CD4-positive, alpha-beta T cell treated with Interleukin-17A for 4 hours (primary cell): ENCODE measurements at regions not wholly inside any gene's neighbourhood (a gene's known extent, or its start where the extent isn't known, plus 50 kb on each side); places are given as distances from the start of the nearest gene placed in this dataset.

ENCODE experiments used
- DNase-seq: peaks from one replicate; pipeline ENCODE4 v3.0.0-alpha.2; 2020; ENCODE audit warnings: mixed read lengths

DNA sequence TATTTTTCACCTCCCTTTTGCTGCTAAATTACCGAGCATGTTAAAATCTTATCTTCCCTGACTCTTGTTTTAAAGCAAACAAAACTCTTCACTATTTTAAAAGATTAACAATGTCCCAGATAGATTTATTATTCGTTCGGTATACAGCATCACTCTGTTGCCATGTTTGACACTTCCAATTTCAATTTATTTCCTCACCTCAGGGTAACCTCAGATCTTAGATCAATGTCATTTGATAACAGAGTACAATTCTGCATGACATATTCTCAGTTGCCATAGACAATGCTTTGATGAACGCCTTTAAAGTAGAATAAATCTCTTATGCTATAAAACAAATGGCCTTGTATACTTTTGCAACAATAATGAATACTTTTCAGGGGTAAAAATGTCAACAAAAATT lies 1078.1 kb upstream of the IGFBP7 start:
- DNase-seq, result no peak

DNA sequence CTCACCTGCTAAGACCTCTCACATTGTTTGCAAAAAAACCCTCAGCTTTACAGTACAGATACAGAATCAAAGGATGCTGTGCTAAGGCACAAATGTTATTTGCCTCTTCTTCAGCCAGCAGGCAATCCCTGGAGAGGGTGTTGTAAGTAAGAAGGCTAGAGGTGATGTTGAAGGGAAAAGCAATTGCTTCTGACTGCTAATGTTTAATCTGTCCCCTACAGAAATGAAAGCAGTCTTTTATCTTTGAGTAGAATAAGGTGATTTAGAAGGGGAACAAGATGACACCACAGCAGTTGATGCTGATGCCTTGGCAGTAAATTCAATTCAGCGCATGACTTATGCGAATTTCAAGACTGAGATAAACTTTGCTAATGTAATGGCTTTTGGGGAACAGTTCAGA lies 1064.8 kb upstream of the IGFBP7 start:
- no peak for DNase-seq

DNA sequence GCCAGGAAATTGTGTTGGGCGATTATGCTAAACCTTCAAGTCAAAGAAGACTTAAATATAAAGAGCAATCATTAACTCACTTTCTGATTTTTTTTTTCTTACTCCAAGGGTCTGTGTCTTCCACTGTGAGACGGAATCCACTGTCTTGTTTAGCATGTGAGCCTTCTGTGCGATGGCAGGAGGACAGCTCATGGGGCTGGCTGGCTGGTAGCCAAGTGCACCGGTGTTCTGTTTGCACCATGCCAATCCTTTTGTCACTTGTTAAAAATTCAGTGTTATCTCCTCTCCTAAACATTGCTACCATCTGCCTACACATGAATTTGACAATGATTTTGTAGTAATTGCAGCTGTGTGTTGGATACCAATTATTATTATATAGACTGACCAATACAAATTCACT lies 1056.3 kb upstream of the IGFBP7 start:
- DNase-seq, result no peak

DNA sequence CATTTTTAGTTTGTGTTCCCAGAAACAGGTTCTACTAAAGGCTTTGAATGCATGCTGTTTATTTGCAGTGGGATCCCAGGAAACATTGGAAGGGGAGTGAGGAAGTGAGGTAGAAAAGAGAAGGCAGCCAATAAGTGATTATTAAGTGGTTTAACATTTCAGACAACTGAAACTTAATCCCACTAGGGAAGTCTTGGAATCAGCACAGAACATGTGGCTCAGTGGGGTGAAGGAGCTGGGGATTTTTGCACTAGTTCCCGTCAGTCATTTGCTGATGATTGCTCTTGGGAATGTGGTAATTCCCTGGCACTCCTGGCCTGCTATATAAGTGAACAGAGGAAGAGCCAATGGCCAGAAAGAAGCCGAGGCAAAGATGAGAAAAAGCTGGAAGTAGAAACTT lies 1053.0 kb upstream of the IGFBP7 start:
- no peak for DNase-seq

DNA sequence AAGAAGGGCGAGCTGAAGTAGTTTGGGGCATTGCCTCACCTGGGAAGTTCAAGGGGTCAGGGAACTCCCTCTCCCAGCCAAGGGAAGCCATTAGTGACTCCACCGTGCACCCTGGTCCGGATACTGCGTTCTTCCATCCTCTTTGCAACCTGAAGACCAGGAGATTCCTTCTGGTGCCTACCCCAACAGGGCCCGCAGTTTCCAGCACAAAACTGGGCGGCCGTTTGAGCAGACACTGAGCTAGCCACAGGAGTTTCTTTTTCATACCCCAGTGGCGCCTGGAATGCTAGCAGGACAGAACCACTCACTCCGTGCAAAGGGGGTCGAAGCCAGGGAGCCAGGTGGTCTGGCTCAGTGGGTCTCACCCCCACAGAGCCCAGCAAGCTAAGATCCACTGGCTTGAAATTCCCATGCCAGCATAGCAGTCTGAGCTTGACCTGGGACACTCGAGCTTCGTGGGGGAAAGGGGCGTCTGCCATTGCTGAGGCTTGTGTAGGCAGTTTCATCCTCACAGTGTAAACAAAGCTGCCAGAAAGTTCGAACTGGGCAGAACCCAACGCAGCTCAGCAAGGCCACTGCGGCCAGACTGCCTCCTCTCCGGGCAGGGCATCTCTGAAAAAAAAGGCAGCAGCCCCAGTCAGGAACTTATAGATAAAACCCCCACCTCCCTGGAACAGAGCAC lies 1039.4 kb upstream of the IGFBP7 start:
- DNase-seq, result no peak

DNA sequence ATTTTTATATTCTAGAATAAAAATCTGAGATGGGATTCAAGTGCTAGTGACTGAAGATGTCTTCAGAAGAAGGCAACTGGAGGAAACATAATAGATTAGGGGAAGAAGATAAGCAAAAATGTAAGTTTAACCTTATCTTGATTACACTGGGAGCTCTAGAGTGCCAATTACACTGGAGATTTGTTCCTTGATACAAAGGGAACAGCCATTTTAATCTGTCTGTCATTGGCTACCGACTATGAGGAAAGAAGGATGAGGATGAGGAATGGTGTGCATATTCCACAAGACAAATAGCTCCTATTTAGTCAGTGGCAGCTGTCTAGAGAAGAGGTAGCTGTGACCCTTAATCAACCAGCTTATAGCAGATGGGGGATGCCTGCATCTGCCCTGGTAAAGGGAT lies 1034.5 kb upstream of the IGFBP7 start:
- DNase-seq, result no peak

DNA sequence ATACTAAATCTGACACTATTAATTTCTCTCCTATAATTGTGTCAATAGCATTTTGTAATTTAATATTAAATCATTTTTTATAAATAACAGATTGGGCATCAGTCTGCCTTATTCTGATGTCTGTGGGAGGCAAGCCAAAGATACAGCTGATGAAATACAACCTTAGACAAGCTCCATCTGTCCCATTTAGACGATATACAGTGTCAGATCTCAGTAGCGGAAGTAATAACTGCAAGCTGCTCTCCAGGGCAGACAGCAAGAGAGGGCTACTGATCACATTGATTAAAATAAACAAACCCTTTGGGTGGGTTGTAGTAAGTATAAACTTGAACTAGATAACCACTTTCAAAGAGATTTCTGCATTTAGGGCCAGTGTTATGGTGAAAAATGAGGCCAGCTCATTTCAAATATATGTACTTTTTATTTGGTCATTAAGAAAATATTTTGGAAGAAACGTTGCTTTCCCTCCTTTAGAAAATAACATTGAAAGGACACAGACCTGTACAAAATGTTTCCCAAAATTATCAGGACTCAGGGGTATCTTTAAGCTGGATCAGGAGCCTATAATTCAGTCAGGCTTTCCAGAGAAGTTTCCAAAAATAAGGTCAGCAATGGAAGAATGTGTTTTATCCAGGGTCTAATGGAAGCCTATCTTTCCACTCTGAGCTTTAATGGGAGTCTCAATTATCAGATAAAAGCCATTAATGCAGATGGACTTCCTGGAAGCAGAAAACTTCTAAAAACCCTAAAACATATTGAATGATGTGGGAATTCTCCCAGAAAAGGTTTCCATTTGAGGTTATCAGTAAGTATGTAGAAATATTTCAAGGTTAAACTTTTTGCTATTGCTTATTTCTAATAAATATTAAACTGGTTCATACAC lies 1028.8 kb upstream of the IGFBP7 start:
- DNase-seq, result no peak

DNA sequence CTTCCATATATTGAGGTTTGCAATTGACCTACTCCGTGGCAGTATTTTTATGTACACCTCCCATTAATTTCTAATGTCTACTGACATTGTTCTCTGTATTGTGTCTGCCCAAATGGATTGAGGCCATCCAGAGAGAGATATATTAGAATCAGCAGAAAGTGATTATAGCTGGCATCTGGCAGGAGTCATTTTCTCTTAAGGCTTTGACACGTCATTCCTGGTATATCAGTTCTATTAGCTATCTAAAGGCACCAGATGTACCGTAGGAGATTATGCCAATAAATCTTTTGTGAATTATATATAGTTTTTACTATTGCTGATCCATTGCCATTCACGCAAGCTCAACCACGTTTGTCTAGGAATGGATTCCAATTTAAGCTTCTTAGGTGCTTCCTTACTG lies 1026.4 kb upstream of the IGFBP7 start:
- no peak for DNase-seq

DNA sequence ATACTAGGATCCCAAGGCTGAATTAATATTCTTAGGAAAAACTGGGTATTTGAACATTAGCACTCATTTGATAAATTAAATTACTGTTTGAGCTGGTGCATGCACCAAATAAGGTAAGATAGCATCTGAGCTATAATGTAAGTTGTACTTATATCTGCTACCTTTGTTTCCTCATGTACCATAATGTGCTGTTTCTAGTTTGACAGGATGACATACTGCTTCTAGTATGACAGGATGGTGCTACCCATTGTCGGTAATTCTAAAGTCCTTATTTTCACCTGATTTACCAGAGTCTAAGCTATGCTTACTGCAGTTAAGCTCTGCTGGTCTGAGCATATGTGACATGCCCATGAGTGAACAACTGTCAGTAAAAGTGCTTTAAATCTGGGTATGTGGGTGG lies 1017.5 kb upstream of the IGFBP7 start:
- no peak for DNase-seq

DNA sequence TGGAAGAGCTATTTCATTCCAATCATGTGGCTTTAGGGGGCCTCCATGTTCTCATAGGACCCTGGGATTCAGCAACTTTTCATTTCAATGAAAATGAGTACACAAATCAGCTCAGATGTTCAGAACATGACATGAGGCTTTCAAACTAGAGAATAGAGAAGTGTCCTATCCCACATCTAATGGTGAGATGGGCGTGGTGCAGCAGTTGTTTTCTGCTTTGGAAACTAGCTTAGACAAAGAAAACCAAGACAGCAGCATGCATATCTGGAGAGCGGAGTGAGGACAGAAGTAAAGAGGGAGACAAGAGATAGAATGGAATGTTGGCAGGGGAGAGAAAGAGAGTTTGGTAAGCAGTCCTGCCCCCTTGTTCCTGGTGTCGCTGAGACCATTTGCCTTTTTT lies 1009.1 kb upstream of the IGFBP7 start:
- no peak for DNase-seq

DNA sequence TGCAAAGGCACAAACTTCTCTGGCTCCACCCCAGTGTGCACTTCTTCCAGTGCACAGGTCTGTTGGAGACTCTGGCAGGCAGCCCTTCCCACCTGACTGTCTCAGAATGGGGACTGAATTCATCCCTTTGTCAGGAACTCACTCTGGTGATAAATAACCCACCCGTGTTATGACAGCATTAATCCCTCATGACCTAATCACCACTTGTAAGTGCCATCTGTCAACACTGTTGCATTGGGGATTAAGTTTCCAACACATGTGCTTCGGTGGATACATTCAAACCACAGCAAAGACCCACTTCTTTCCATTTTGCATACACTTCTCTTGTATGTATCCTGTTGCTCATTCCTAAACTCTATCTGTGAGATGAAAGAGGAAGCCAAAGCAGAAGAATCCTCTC lies 1002.9 kb upstream of the IGFBP7 start:
- DNase-seq, result no peak

DNA sequence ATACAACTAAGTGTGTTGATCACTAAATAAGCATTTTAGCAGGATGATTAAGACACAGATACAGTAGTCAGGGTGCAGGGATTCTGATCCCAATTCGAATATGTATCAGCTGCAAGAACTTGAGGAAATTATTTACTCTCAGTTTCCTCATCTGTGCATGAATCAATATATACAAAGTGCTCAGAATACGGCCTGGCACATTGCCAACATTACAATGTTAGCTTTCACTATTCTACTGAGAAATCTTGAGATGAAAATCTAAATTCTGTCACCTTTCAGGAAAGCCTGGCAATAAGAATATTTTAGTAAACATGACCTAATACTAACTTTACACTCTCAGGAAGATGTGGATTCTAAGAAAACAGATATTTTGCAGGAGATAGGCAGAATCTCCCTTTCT lies 1001.6 kb upstream of the IGFBP7 start:
- no peak for DNase-seq

DNA sequence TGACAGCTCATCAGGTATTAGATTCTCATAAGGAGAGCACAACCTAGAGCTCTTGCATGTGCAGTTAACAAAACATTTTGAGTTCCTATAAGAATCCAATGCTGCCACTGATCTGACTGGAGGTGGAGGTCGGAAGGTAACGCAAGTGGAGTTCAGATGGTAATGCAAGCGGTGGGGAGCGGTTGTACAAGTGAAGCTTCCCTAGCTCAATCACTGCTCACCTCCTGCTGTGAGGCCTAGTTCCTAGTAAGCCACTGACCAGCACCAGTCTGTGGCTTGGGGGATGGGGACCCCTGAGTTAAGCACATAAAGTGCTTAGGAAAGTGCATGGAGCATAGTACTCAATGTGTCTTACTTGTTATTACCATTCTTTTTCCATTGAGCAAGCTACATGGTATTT lies 983.2 kb upstream of the IGFBP7 start:
- DNase-seq, result no peak

DNA sequence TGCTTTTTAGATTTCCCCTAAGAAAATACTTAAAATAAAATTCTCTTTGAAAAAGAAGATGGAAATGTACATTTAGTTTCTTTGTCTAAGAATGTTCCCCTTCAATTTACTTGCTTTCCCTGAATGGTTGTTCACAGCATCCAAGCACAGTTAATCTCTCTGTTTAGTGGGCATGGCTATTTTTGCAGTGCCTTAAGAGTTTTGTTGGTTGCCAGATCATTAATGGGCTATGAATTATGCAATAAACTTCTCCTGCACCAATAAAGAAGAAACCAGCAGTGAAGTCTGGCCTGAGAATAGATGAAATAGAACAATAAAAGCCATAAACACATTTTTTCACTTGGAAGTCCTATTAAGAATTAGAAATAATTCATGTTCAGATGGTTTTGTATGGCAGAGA lies 980.4 kb upstream of the IGFBP7 start:
- DNase-seq, result no peak

DNA sequence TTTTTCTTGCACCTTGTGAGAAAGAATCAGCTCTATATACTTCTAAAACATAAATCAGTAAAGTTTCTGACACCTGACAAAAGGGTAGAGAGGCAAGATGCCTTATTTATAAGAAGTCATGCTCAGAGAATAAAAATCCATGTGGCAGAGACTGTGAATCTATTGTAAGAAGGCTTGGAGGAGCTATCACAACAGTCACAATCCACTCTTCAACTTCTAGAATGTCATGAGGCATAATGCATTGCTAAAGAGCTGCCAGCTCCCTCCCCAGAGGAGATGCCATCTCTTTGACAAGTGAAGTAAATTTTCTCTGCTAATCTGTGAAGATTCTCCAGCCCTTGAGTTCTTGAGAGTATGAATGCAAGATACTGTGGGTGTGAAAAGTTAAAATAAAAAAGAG lies 971.2 kb upstream of the IGFBP7 start:
- no peak for DNase-seq

DNA sequence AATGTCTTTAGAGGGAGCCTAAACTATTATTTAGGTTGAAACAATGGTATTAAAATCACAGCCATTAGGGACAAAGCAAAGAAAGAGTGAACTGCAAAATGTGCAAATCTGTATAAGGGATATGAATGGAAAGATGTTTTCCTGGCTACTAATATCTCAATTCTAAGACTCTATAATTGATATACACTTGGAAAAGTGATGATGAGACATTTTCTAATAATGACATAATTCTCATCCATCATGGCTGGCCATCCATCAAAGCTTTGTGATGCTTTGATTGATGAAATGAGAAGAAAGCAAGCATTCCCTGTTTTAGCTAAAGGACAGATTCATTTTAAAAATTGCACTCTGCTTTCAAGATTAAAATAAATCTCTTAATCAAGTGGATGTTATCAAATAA lies 965.5 kb upstream of the IGFBP7 start:
- DNase-seq, result no peak

DNA sequence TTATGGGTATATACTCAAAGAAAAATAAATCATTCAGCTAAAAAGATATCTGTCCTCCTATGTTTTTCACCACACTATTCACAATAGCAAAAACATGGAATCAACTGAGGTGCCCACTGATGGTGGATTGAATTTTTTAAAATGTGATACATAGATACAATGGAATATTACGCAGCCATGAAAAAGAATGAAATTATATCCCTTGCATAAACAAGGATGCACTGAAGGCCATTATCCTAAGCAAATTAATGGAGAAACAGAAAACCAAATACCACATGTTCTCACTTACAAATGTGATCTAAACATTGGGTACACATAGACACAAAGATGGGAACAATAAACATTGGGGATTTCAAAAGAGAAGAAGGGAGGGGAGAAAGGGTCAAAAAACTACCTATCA lies 964.2 kb upstream of the IGFBP7 start:
- DNase-seq, result no peak

DNA sequence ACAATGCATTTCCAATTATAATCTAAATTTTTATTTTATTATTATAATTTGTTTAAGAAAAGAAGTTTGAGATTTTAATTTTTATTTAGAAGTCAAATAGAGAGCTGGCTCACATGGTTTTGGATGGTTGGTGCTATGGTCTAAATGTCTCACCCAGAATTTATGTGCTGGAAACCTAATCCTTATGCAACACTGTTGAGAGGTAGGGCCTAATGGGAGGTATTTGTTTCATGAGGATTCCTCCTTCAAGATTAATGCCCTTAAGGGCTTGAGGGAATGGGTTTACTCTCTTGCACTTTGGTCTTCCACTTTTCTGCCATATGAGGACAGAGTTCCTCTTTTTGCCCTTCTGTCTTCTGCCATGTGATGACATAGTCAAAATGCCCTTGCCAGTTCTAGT lies 960.5 kb upstream of the IGFBP7 start:
- no peak for DNase-seq

DNA sequence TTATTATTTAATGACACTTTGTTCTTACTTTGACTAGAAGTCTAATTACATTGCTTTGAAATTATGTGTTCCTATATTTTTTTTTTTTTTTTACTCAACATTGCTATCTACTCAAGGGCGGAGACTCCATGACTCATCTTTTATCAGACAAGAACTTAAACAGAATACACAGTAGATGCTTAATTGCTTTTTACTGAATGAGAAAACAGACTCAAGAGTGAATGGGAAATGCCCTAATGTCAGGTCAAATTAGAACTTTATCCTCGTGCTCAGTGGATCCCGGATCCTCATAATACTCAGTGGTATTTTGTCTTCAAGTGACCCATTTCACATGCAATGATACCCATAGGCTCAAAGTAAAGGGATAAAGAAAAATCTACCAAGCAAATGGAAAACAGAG lies 954.5 kb upstream of the IGFBP7 start:
- DNase-seq, result no peak

DNA sequence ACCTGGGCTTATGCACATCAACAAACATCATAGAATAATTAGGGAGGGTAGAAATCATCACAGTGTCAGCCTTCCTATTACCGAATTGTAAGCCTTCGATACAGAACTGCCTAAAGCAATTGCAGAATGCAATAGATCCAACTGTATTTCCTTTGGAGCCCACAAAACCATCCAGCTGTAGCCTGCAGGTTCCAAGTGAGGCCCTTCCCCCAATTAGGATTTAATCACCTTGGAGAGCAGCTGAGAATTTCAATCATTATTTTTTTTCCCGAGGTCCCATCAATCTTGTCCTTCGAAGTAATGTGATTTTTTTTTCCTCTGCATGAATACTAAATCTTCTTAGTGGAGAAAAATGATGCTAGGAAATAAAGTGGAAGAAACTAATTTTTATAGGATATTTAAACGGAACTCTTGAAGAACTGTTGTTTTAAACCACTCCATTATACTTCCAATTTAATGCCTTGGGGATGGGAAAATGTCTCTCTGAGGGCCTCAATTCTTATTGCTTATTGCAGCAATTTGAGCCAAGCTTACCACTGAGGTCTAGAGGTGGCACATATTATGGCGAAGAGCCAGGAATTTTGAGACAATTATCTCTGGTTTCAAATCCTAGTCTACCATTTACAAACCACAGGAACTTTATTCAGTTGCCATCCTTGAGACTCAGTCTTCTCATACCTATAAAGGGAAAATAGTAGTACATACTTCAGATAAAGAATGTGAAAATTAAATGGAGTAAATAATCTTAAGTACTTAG lies 953.4 kb upstream of the IGFBP7 start:
- no peak for DNase-seq

DNA sequence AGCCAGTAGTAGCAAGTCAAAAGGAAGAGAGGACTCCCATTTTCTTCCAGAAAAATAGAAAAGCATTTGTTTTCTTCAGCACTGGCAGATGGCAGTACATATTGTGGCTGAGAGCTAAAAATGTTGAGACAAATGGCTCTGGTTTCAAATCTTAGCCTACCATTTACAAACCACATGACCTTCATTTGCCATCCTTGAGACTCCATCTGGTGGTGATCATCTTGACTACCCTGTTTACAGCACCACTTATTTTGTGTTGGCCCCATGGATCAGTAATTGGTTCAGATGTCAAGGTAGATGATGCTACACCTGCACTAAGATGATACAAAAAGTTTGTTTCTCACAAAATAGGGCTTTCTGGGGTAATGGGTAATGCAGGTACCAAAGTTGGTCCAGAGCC lies 951.8 kb upstream of the IGFBP7 start:
- DNase-seq, result no peak

DNA sequence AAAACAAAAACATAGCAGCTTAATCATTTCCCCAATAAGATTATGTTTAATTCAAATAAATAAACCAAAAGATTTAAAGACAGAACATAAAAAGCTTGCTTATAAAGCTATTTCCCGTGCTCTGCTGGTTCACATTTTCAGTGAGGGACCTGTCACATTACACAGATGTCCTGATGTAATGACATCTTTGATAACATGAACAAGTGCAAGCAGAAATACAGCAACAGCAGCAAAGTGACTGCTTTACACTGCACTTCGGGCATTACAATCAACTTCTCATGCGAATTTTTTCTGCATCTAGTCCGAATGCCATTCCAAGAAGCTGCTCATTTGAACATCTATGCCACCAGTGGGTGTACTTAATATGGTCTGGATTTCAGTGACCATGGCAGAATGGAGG lies 940.3 kb upstream of the IGFBP7 start:
- DNase-seq, result no peak

DNA sequence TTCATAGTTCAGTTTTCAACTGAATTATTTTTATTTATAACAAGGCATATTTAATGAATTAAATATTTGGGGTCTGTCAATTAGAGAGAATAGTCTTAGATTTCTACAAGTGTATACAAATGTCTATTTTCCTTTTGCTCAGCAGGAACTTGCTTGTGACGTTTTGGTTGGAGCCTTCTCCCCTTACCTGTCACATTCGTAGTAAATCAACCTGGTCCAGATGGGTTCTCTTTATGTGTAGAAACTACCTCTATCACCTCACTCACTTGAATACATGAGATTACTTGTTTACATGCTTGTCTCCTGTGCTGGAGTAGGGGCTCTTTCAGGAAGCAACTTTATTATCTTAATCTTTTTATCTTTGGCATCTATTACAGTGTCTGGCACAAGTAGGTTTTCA lies 938.3 kb upstream of the IGFBP7 start:
- no peak for DNase-seq

DNA sequence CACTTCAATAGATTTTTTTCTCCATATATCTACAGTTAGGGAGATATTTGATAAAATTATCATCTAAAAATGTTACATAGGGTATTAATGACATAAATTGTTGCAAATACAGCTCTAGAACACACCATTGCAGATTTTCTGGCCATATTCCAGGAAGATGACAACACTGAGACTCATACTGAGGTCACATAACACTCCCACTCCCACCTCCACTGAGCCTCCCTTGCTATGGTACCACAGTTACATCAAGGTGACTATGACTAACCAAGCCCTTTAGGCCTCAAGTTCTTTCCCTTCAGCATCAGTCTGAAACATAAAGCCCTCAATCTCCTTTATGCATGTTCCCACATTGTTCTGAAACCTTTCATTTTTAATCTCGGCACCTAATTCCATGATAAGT lies 932.0 kb upstream of the IGFBP7 start:
- no peak for DNase-seq
